GM21390 (cell line): ENCODE measurements at regions not wholly inside any gene's neighbourhood (a gene's known extent, or its start where the extent isn't known, plus 50 kb on each side); places are given as distances from the start of the nearest gene placed in this dataset.

Experiments used
- ATAC-seq: cut with Tn5 transposase; IDR thresholded peaks from one replicate; pipeline ENCODE4 v1.9.1; 2021; ENCODE audit not compliant: unreplicated experiment

GRCh38 chr3:64464955-64465354 is 222.8 kb downstream of the ADAMTS9 start:
- no peak for ATAC-seq

GRCh38 chr3:64463981-64464380 is 223.8 kb downstream of the ADAMTS9 start:
- ATAC-seq: no peak

- no peak for ATAC-seq
Observed at GRCh38 chr3:64462203-64462602, 225.6 kb downstream of the ADAMTS9 start.

GRCh38 chr3:64460877-64461276 is 226.9 kb downstream of the ADAMTS9 start:
- ATAC-seq: no peak

GRCh38 chr3:64460141-64460730 is 227.6 kb downstream of the ADAMTS9 start:
- ATAC-seq: no peak

- no peak for ATAC-seq
Observed at GRCh38 chr3:64459711-64460110, 228.1 kb downstream of the ADAMTS9 start.

- no peak for ATAC-seq
Observed at GRCh38 chr3:64457811-64458210, 230.0 kb downstream of the ADAMTS9 start.

GRCh38 chr3:64456674-64457073 is 231.1 kb downstream of the ADAMTS9 start:
- ATAC-seq: no peak

- ATAC-seq: no peak
Observed at GRCh38 chr3:64455351-64455750, 230.1 kb upstream of the PRICKLE2 start.

- ATAC-seq: no peak
Observed at GRCh38 chr3:64454768-64455167, 229.5 kb upstream of the PRICKLE2 start.

- no peak for ATAC-seq
Observed at GRCh38 chr3:64454179-64454578, 228.9 kb upstream of the PRICKLE2 start.

GRCh38 chr3:64451283-64452012 is 226.2 kb upstream of the PRICKLE2 start:
- no peak for ATAC-seq

GRCh38 chr3:64450396-64450956 is 225.2 kb upstream of the PRICKLE2 start:
- peak; percentile 43 for ATAC-seq

GRCh38 chr3:64449026-64449425 is 223.8 kb upstream of the PRICKLE2 start:
- no peak for ATAC-seq

- ATAC-seq: no peak
Observed at GRCh38 chr3:64445944-64446300, 220.7 kb upstream of the PRICKLE2 start.

- ATAC-seq: no peak
Observed at GRCh38 chr3:64445109-64445943, 220.1 kb upstream of the PRICKLE2 start.

- ATAC-seq: no peak
Observed at GRCh38 chr3:64444490-64445108, 219.3 kb upstream of the PRICKLE2 start.

GRCh38 chr3:64443546-64444381 is 218.5 kb upstream of the PRICKLE2 start:
- no peak for ATAC-seq

GRCh38 chr3:64441861-64442260 is 216.6 kb upstream of the PRICKLE2 start:
- ATAC-seq: no peak

GRCh38 chr3:64440498-64440897 is 215.2 kb upstream of the PRICKLE2 start:
- ATAC-seq: no peak
